ENCODE measurements at regions not wholly inside any gene's neighbourhood (a gene's known extent, or its start where the extent isn't known, plus 50 kb on each side); places are given as distances from the start of the nearest gene placed in this dataset.
"Not testable (repeated sequence)": the region's sequence is repeated elsewhere in the genome, so short reads cannot be mapped to it uniquely, and the experiment has no call there.

DNA sequence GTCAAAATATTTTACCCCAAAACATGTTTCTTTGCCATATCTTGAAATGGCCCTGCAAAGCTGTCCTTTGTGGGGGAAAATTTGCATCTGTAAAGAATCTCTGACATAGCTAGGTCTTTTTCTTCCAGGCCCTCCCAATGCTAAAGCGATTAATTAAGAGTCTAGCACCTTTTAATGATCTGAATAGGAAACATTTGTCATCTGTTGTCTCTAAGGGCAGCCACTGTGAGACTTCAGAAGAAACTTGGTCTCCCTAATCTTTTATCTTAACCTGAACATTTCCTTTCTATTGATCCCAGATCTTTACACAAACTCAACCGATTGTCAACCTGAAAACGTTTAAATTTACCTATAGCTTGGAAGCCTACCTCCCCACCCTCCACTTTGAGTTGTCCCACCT lies 731.6 kb upstream of the AUTS2 start:
- TF ChIP-seq EZH2 (IDR thresholded peaks at IDR 0.05); POLR2AphosphoS5 (IDR thresholded peaks at IDR 0.05; ENCODE audit: borderline replicate concordance, low read depth, low read length); FOXP2 (optimal IDR thresholded peaks at IDR 0.05; ENCODE audit: control extremely low read depth, extremely low read length, insufficient read depth): not testable (repeated sequence)
